MCF 10A (cell line): ENCODE measurements at regions not wholly inside any gene's neighbourhood (a gene's known extent, or its start where the extent isn't known, plus 50 kb on each side); places are given as distances from the start of the nearest gene placed in this dataset.

Experiments used
- BruUV-seq: library from RNA; stranded (reverse); fragments of 400-500 nt; replicated peaks from 2 replicates; lab custom pipeline; 2021; lab: Mats Ljungman, UMichigan
- CTCF ChIA-PET: fragments of 300-600 bp; sonication (Branson Sonifier 250); formaldehyde crosslinking; extraction: SDS; loops from one replicate; lab custom pipeline; 2021; ENCODE audit warnings: antibody characterized with exemption, inconsistent platforms; lab: Yijun Ruan, JAX
- POLR2A ChIA-PET: fragments of 300-600, 350-650 bp; sonication (Branson Sonifier 250); formaldehyde crosslinking; extraction: SDS; loops from one replicate; lab custom pipeline; 2020; ENCODE audit warnings: antibody characterized with exemption, inconsistent platforms; lab: Yijun Ruan, JAX
- DNase-seq: peaks from one replicate; pipeline ENCODE4 v3.0.0-alpha.2; 2018; ENCODE audit not compliant: unreplicated experiment
- H3K27ac Mint-ChIP-seq: one replicate; pipeline ENCODE4 v1.8.0; 2022; ENCODE audit warnings: mild to moderate bottlenecking, low read depth, mixed read lengths; ENCODE audit not compliant: unreplicated experiment
- H3K27me3 Mint-ChIP-seq: one replicate; pipeline ENCODE4 v1.8.0; 2022; ENCODE audit warnings: mixed read lengths; ENCODE audit not compliant: insufficient read depth, unreplicated experiment
- H3K36me3 Mint-ChIP-seq: one replicate; pipeline ENCODE4 v1.8.0; 2022; ENCODE audit warnings: mild to moderate bottlenecking, moderate library complexity, mixed read lengths; ENCODE audit not compliant: insufficient read depth, unreplicated experiment
- H3K4me1 Mint-ChIP-seq: one replicate; pipeline ENCODE4 v1.8.0; 2022; ENCODE audit warnings: mixed read lengths; ENCODE audit not compliant: insufficient read depth, unreplicated experiment
- H3K4me3 Mint-ChIP-seq: one replicate; pipeline ENCODE4 v1.8.0; 2022; ENCODE audit warnings: mild to moderate bottlenecking, moderate library complexity, mixed read lengths; ENCODE audit not compliant: unreplicated experiment
- H3K9me3 Mint-ChIP-seq: one replicate; pipeline ENCODE4 v1.8.0; 2022; ENCODE audit warnings: mixed read lengths; ENCODE audit not compliant: unreplicated experiment
- CTCF ChIP-seq: fragments of 200-600 bp; IDR thresholded peaks from one replicate; pipeline ENCODE4 v1.8.0; 2022; ENCODE audit warnings: antibody characterized with exemption, mild to moderate bottlenecking; ENCODE audit not compliant: unreplicated experiment
- intact Hi-C: fragments of 100-400 bp; cut with micrococcal nuclease; formaldehyde crosslinking; loops from 2 replicates; pipeline ENCODE4 v1.14.1; 2022

- Mint-ChIP-seq H3K9me3 (peaks cover 7% of the 10 kb centered on the region), H3K4me3 (no peak overlapping the region), H3K36me3 (no peaks in the 10 kb centered on the region), H3K4me1 (no peaks in the 10 kb centered on the region), H3K27ac (no peak overlapping the region), H3K27me3 (peaks cover 35% of the 10 kb centered on the region)
- DNase-seq = no peak
- CTCF ChIA-PET = no interaction called here
- POLR2A ChIA-PET = no interaction called here
- BruUV-seq = no TSS peak
- intact Hi-C loops = no loop called here
- TF ChIP-seq CTCF = no peak
These were observed 163.4 kb upstream of the SPACA1 start for GRCh38 chr6:87884203-87884602.

GRCh38 chr6:87881342-87881895 is 166.2 kb upstream of the SPACA1 start:
- H3K4me1 Mint-ChIP-seq = no peaks in the 10 kb centered on the region
- no TSS peak for BruUV-seq
- peaks cover 7% of the 10 kb centered on the region for H3K9me3 Mint-ChIP-seq
- no peak overlapping the region for H3K4me3 Mint-ChIP-seq
- TF ChIP-seq CTCF = no peak
- intact Hi-C loops = no loop called here
- ChIA-PET POLR2A (interaction anchor here (0.5 to 1.2 kb wide), 2 partner anchors 10 to 65 kb away, joined by 3 read pairs; no protein-coding TSS in a partner anchor), CTCF (interaction anchor here (1.0 kb wide), 1 partner anchor 41 kb away, joined by 3 read pairs; no protein-coding TSS in a partner anchor)
- H3K36me3 Mint-ChIP-seq = no peaks in the 10 kb centered on the region
- H3K27me3 Mint-ChIP-seq = peaks cover 42% of the 10 kb centered on the region
- DNase-seq = no peak
- no peak overlapping the region for H3K27ac Mint-ChIP-seq

GRCh38 chr6:87879132-87879861 is 168.3 kb upstream of the SPACA1 start:
- Mint-ChIP-seq H3K9me3 (peaks cover 7% of the 10 kb centered on the region), H3K36me3 (no peaks in the 10 kb centered on the region), H3K27ac (no peak overlapping the region), H3K4me1 (no peaks in the 10 kb centered on the region), H3K27me3 (peaks cover 60% of the 10 kb centered on the region), H3K4me3 (no peak overlapping the region)
- CTCF ChIA-PET = interaction anchor here (0.6 to 1.4 kb wide), 3 partner anchors 48 to 613 kb away, joined by 3 read pairs; no protein-coding TSS in a partner anchor
- no peak for DNase-seq
- intact Hi-C loops = no loop called here
- BruUV-seq = no TSS peak
- no peak for TF ChIP-seq CTCF
- POLR2A ChIA-PET = no interaction called here

DNA sequence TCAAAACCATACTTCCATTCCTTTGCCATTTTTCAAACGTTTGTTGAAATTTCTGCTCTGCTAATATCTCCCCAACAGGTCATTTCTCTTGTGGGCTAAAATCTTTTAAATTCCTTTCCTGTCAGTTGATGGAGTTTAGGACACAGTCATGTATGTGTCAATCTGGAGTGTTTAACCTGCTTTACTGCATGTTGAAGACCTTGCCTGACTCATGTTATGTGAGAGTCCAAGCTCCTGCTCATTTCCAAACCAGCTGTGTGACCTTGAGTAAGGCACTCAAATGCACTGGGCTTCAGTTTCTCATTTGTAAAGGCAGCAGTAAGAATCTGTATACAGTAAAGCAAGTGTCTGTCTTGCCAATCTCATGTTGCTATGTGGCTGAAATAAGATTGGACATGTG is 171.9 kb upstream of the SPACA1 start:
- no peak for DNase-seq
- ChIA-PET CTCF (no interaction called here), POLR2A (interaction anchor here (0.6 kb wide), 1 partner anchor 143 kb away, joined by 3 read pairs; no protein-coding TSS in a partner anchor)
- TF ChIP-seq CTCF = no peak
- Mint-ChIP-seq H3K27ac (no peak overlapping the region), H3K4me3 (no peak overlapping the region), H3K9me3 (no peaks in the 10 kb centered on the region), H3K27me3 (peaks cover 83% of the 10 kb centered on the region), H3K36me3 (no peaks in the 10 kb centered on the region), H3K4me1 (peaks cover 4% of the 10 kb centered on the region)
- BruUV-seq = no TSS peak
- intact Hi-C loops = no loop called here
